GM12878 (cell line): ENCODE measurements at regions not wholly inside any gene's neighbourhood (a gene's known extent, or its start where the extent isn't known, plus 50 kb on each side); places are given as distances from the start of the nearest gene placed in this dataset.

Experiments used
- CEBPB ChIP-seq, 2 experiments: fragments of 150-350 bp in 1 of 2; IDR thresholded peaks; 2 replicates each; pipeline ENCODE4 v1.6.1; 2012 to 2014; ENCODE audit warnings: low read depth in 2 of 2, low read length in 2 of 2, borderline replicate concordance in 1 of 2, inconsistent platforms in 1 of 2
- CTCF ChIP-seq, 3 experiments: IDR thresholded peaks in 2 of 3; conservative IDR thresholded peaks in 1 of 3; 2 replicates each; pipeline ENCODE4 v1.5.1; 2011; ENCODE audit warnings: low read depth in 3 of 3, low read length in 3 of 3, mild to moderate bottlenecking in 3 of 3, control low read depth in 2 of 3, moderate library complexity in 2 of 3, inconsistent platforms in 1 of 3, mixed read lengths in 1 of 3; ENCODE audit not compliant: control insufficient read depth in 2 of 3, insufficient read depth in 1 of 3; ENCODE audit errors: extremely low read depth in 1 of 3
- KDM1A ChIP-seq: fragments of 200-600 bp; sonication (generic); IDR thresholded peaks from 2 replicates; pipeline ENCODE4 v1.6.1; 2016; ENCODE audit warnings: borderline replicate concordance
- REST ChIP-seq: IDR thresholded peaks from 2 replicates; pipeline ENCODE4 v1.6.1; 2012; ENCODE audit warnings: mild to moderate bottlenecking, low read depth, low read length
- ZNF592 ChIP-seq: fragments of 450-650 bp; IDR thresholded peaks from 2 replicates; pipeline ENCODE4 v1.6.1; 2017; ENCODE audit warnings: mild to moderate bottlenecking, moderate library complexity

GRCh38 chr3:154967090-154967489, 113.0 kb upstream of the MME start:
- TF ChIP-seq CTCF (IDR thresholded peaks at IDR 0.05 in 2 of 3, conservative IDR thresholded peaks at IDR 0.05 in 1 of 3; ENCODE audit: control insufficient read depth in 2 of 3, extremely low read depth in 1 of 3, insufficient read depth in 1 of 3, low read depth in 3 of 3, low read length in 3 of 3): no peak
- no peak for TF ChIP-seq KDM1A
- TF ChIP-seq REST: no peak
- TF ChIP-seq ZNF592: no peak
- no peak for TF ChIP-seq CEBPB (IDR thresholded peaks at IDR 0.05; ENCODE audit: borderline replicate concordance in 1 of 2, low read depth in 2 of 2, low read length in 2 of 2)
